H1 (cell line): ENCODE measurements at regions not wholly inside any gene's neighbourhood (a gene's known extent, or its start where the extent isn't known, plus 50 kb on each side); places are given as distances from the start of the nearest gene placed in this dataset.

Experiments used
- CTCF ChIA-PET: fragments of 300-600 bp; sonication (Branson Sonifier 250); formaldehyde crosslinking; loops from one replicate; lab custom pipeline; 2021; ENCODE audit not compliant: partially characterized antibody; lab: Charles Lee
- POLR2A ChIA-PET: fragments of 300-600 bp; sonication (Branson Sonifier 250); formaldehyde crosslinking; loops from one replicate; lab custom pipeline; 2021; ENCODE audit warnings: inconsistent platforms; ENCODE audit not compliant: partially characterized antibody; lab: Charles Lee
- DNase-seq, 2 experiments: peaks; one replicate each; pipeline versions ENCODE4 v3.0.0 to v3.0.0-alpha.2; 2010 to 2022; ENCODE audit warnings: low spot score in 2 of 2, low read depth in 1 of 2, mixed read lengths in 1 of 2
- FAIRE-seq: peaks from 2 replicates; lab custom pipeline; 2011; peaks lifted over from hg19 to GRCh38; lab: Jason Lieb, UNC
- H2AFZ ChIP-seq: 2 replicates; pipeline ENCODE4 v1.8.1; 2012; ENCODE audit warnings: low read length, inconsistent platforms
- H2AK5ac ChIP-seq: 2 replicates; pipeline ENCODE4 v1.6.1; 2013; ENCODE audit warnings: low read depth, low read length
- H2BK120ac ChIP-seq: replicated peaks from 2 replicates; pipeline ENCODE3; 2013; ENCODE audit warnings: low read depth, low read length, inconsistent platforms
- H2BK12ac ChIP-seq: 2 replicates; pipeline ENCODE4 v1.6.1; 2013; ENCODE audit warnings: low read depth, low read length
- H2BK15ac ChIP-seq: 2 replicates; pipeline ENCODE4 v1.6.1; 2013; ENCODE audit warnings: low read length
- H2BK20ac ChIP-seq: 2 replicates; pipeline ENCODE4 v1.6.1; 2013; ENCODE audit warnings: low read length
- H2BK5ac ChIP-seq: 2 replicates; pipeline ENCODE4 v1.6.1; 2013; ENCODE audit warnings: low read depth, low read length
- H3K14ac ChIP-seq: 2 replicates; pipeline ENCODE4 v1.6.1; 2013; ENCODE audit warnings: inconsistent platforms; ENCODE audit not compliant: insufficient read length
- H3K18ac ChIP-seq: 2 replicates; pipeline ENCODE4 v1.6.1; 2013; ENCODE audit warnings: low read length; ENCODE audit errors: extremely low read depth
- H3K23ac ChIP-seq: 2 replicates; pipeline ENCODE4 v1.6.1; 2013; ENCODE audit warnings: inconsistent platforms; ENCODE audit not compliant: insufficient read length
- H3K23me2 ChIP-seq: 2 replicates; pipeline ENCODE4 v1.6.1; 2013; ENCODE audit warnings: low read depth, low read length
- H3K27ac ChIP-seq: 2 replicates; pipeline ENCODE4 v1.6.1; 2011; ENCODE audit warnings: low read depth, low read length, inconsistent platforms
- H3K27me3 ChIP-seq, 4 experiments: replicated peaks in 1 of 4; 1 replicate in 1 of 4; 2 replicates in 3 of 4; pipeline versions ENCODE4 v1.6.1 to v1.8.1; 2011 to 2013; ENCODE audit warnings: low read length in 3 of 4, mild to moderate bottlenecking in 3 of 4, inconsistent platforms in 2 of 4, mixed read lengths in 2 of 4, moderate library complexity in 1 of 4; ENCODE audit not compliant: control insufficient read depth in 3 of 4, insufficient read depth in 3 of 4; ENCODE audit errors: extremely low read depth in 1 of 4
- H3K36me3 ChIP-seq, 4 experiments: 2 replicates each; pipeline versions ENCODE4 v1.6.1 to v1.8.1; 2011 to 2013; ENCODE audit warnings: mild to moderate bottlenecking in 4 of 4, low read length in 3 of 4, moderate library complexity in 2 of 4, control low read depth in 1 of 4, inconsistent platforms in 1 of 4; ENCODE audit not compliant: insufficient read depth in 4 of 4, control insufficient read depth in 2 of 4
- H3K4ac ChIP-seq: replicated peaks from 2 replicates; pipeline ENCODE3; 2013; ENCODE audit warnings: low read length, low read depth, mixed read lengths, inconsistent platforms; ENCODE audit not compliant: insufficient read length
- H3K4me1 ChIP-seq, 4 experiments: replicated peaks in 1 of 4; 1 replicate in 1 of 4; 2 replicates in 3 of 4; pipeline versions ENCODE4 v1.6.1 to v1.8.1; 2011 to 2013; ENCODE audit warnings: low read length in 3 of 4, inconsistent platforms in 2 of 4, mixed read lengths in 1 of 4; ENCODE audit not compliant: insufficient read depth in 4 of 4, control insufficient read depth in 3 of 4
- H3K4me2 ChIP-seq, 2 experiments: 2 replicates each; pipeline versions ENCODE4 v1.6.1 to v1.8.1; 2011 to 2013; ENCODE audit warnings: low read depth in 2 of 2, low read length in 2 of 2, control low read depth in 1 of 2, inconsistent platforms in 1 of 2, mild to moderate bottlenecking in 1 of 2; ENCODE audit not compliant: insufficient read depth in 1 of 2
- H3K4me3 ChIP-seq, 4 experiments: fragments of 200-600, 300-600 bp in 1 of 4; sonication (generic), shearing (Covaris generic), sonication (Bioruptor Twin) in 1 of 4; 2 replicates each; pipeline versions ENCODE4 v1.5.1 to v1.8.1; 2011 to 2016; ENCODE audit warnings: low read length in 4 of 4, low read depth in 3 of 4, control low read depth in 2 of 4, inconsistent platforms in 2 of 4, mild to moderate bottlenecking in 2 of 4, mixed read lengths in 1 of 4, moderate library complexity in 1 of 4; ENCODE audit not compliant: insufficient read depth in 2 of 4; ENCODE audit errors: extremely low read depth in 1 of 4
- H3K56ac ChIP-seq: replicated peaks from 2 replicates; pipeline ENCODE3; 2013; ENCODE audit warnings: low read depth, mild to moderate bottlenecking, mixed read lengths, low read length, inconsistent platforms; ENCODE audit not compliant: insufficient read length
- H3K79me1 ChIP-seq: 2 replicates; pipeline ENCODE4 v1.6.1; 2013; ENCODE audit warnings: low read depth, low read length, control low read depth
- H3K79me2 ChIP-seq, 2 experiments: 2 replicates each; pipeline versions ENCODE4 v1.6.1 to v1.8.1; 2012 to 2013; ENCODE audit warnings: low read length in 2 of 2, mild to moderate bottlenecking in 2 of 2, inconsistent platforms in 1 of 2; ENCODE audit not compliant: insufficient read depth in 2 of 2, control insufficient read depth in 1 of 2
- H3K9ac ChIP-seq, 4 experiments: replicated peaks in 1 of 4; 1 replicate in 1 of 4; 2 replicates in 3 of 4; pipeline versions ENCODE4 v1.6.1 to v1.8.1; 2011 to 2013; ENCODE audit warnings: low read depth in 3 of 4, low read length in 3 of 4, control low read depth in 2 of 4, mild to moderate bottlenecking in 2 of 4, moderate library complexity in 2 of 4, inconsistent platforms in 1 of 4; ENCODE audit errors: extremely low read depth in 1 of 4
- H3K9me3 ChIP-seq, 2 experiments: 2 replicates each; pipeline versions ENCODE4 v1.6.1 to v1.8.1; 2012 to 2013; ENCODE audit warnings: mild to moderate bottlenecking in 2 of 2, moderate library complexity in 2 of 2, control low read depth in 1 of 2, inconsistent platforms in 1 of 2, low read depth in 1 of 2, low read length in 1 of 2, mixed read lengths in 1 of 2; ENCODE audit not compliant: insufficient read depth in 2 of 2
- H4K20me1 ChIP-seq, 2 experiments: replicated peaks in 1 of 2; 2 replicates each; pipeline versions ENCODE3 to v1.8.1; 2011 to 2013; ENCODE audit warnings: inconsistent platforms in 2 of 2, low read length in 2 of 2, mild to moderate bottlenecking in 1 of 2; ENCODE audit not compliant: insufficient read depth in 2 of 2, control insufficient read depth in 1 of 2
- H4K5ac ChIP-seq: 2 replicates; pipeline ENCODE4 v1.6.1; 2013; ENCODE audit warnings: low read length, low read depth, mixed read lengths, inconsistent platforms; ENCODE audit not compliant: insufficient read length
- H4K8ac ChIP-seq: 2 replicates; pipeline ENCODE4 v1.8.0; 2013; ENCODE audit warnings: mild to moderate bottlenecking, moderate library complexity, low read length, inconsistent platforms; ENCODE audit not compliant: insufficient read depth; ENCODE audit errors: extremely low read depth
- H4K91ac ChIP-seq: replicated peaks from 2 replicates; pipeline ENCODE3; 2013; ENCODE audit warnings: low read length, mixed read lengths, inconsistent platforms; ENCODE audit not compliant: insufficient read length
- ASH2L ChIP-seq: fragments of 200-600, 300-600 bp; sonication (generic); IDR thresholded peaks from one replicate; pipeline ENCODE4 v1.7.1; 2017; ENCODE audit warnings: low read length
- BRCA1 ChIP-seq: IDR thresholded peaks from 2 replicates; pipeline ENCODE4 v1.6.1; 2012; ENCODE audit warnings: low read depth, low read length, improper control_type of control experiment
- FOSL1 ChIP-seq: IDR thresholded peaks from 2 replicates; pipeline ENCODE4 v1.6.1; 2011; ENCODE audit warnings: mild to moderate bottlenecking, low read depth, low read length, moderate library complexity; ENCODE audit not compliant: insufficient read depth
- JUND ChIP-seq: IDR thresholded peaks from 2 replicates; pipeline ENCODE4 v1.6.1; 2011; ENCODE audit warnings: mild to moderate bottlenecking, improper control_type of control experiment, low read length
- KDM1A ChIP-seq: fragments of 200-600, 300-600 bp; sonication (generic); IDR thresholded peaks from 2 replicates; pipeline ENCODE4 v1.7.1; 2016; ENCODE audit warnings: mild to moderate bottlenecking, low read length, borderline replicate concordance
- KDM4A ChIP-seq: IDR thresholded peaks from one replicate; pipeline ENCODE4 v1.7.1; 2012; ENCODE audit warnings: low read depth, mild to moderate bottlenecking, moderate library complexity, low read length, inconsistent platforms; ENCODE audit not compliant: severe bottlenecking
- NANOG ChIP-seq: IDR thresholded peaks from 2 replicates; pipeline ENCODE4 v1.6.1; 2011; ENCODE audit warnings: low read length, low read depth, mild to moderate bottlenecking, inconsistent platforms; ENCODE audit not compliant: insufficient read depth, poor library complexity, severe bottlenecking
- PHF8 ChIP-seq: fragments of 200-600 bp; sonication (generic); conservative IDR thresholded peaks from 2 replicates; pipeline ENCODE4 v1.7.1; 2012; ENCODE audit warnings: low read depth, mild to moderate bottlenecking, inconsistent platforms, low read length, moderate library complexity
- SIN3A ChIP-seq, 2 experiments: IDR thresholded peaks in 1 of 2; conservative IDR thresholded peaks in 1 of 2; 2 replicates each; pipeline ENCODE4 v1.6.1; 2011 to 2012; ENCODE audit warnings: low read length in 2 of 2, improper control_type of control experiment in 1 of 2, low read depth in 1 of 2, mild to moderate bottlenecking in 1 of 2
- SP1 ChIP-seq: IDR thresholded peaks from 2 replicates; pipeline ENCODE4 v1.6.1; 2011; ENCODE audit warnings: low read depth, low read length
- SP4 ChIP-seq: IDR thresholded peaks from 2 replicates; pipeline ENCODE4 v1.6.1; 2012; ENCODE audit warnings: low read length, inconsistent platforms
- SUZ12 ChIP-seq: fragments of 200-600 bp; sonication (generic); IDR thresholded peaks from 2 replicates; pipeline ENCODE4 v1.6.1; 2012; ENCODE audit warnings: mild to moderate bottlenecking, inconsistent platforms, low read length, moderate library complexity, mixed read lengths
- WGBS, 2 experiments: shearing (Covaris generic) in 1 of 2; methylation state at CpG; one replicate each; pipeline versions ENCODE4 v1.1.6 to v1.1.7; 2013 to 2015; ENCODE audit warnings: low lambda C conversion rate in 2 of 2, mixed read lengths in 2 of 2, inconsistent platforms in 1 of 2, low coverage in 1 of 2, missing lambda C conversion rate in 1 of 2; ENCODE audit not compliant: insufficient replicate concordance in 2 of 2, insufficient coverage in 1 of 2, insufficient read length in 1 of 2; ENCODE audit errors: extremely low coverage in 1 of 2, missing lambda C conversion rate in 1 of 2; 5-methylcytosine and 5-hydroxymethylcytosine counted together
- TF ChIP-seq, protein P1 (sequence below): IDR thresholded peaks from 2 replicates; pipeline ENCODE4 v1.6.1; 2011; ENCODE audit warnings: low read length, improper control_type of control experiment

DNA sequence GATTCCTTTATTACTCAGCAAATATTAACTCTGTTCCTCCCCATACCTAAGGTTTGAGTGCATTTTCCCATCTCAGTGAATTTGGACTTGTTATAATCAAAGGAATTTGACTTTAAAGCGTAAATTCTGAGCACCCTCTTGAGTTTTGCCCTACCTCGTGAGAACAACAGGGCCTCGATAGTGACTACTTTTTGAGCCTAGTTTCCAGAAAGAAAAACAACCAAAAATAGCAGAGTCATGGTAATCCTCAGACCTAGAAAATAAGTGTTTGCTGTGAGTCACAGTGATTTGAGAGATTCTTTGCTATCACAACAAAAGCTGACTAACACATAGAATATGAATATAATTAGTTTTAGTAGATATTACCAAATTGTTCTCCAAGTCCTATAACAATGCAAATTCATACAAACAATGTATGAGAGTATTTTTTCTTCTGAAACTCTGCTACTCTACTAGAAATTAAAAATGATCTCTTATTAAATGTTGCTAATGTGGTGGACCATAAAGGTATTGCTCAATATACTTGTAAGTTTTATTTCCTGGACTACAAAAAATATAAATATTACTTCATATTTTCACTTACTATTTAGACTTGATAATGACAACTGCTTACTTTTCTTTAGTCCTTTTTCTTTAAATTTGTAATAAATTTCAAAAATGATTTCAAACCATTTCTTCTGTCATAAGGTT, 759.7 kb downstream of the BRINP1 start:
- H4K91ac ChIP-seq = no peak overlapping the region
- H2BK5ac ChIP-seq = no peak overlapping the region
- no peaks in the 10 kb centered on the region for H3K23me2 ChIP-seq
- no peak overlapping the region for H4K8ac ChIP-seq
- no peaks in the 10 kb centered on the region for H3K9me3 ChIP-seq
- no peak overlapping the region for H2AK5ac ChIP-seq
- H3K36me3 ChIP-seq = no peaks in the 10 kb centered on the region
- H2AFZ ChIP-seq = no peak overlapping the region
- no peak overlapping the region for H2BK15ac ChIP-seq
- no peaks in the 10 kb centered on the region for H4K20me1 ChIP-seq
- no peaks in the 10 kb centered on the region for H3K79me2 ChIP-seq
- no peak overlapping the region for H4K5ac ChIP-seq
- no peaks in the 10 kb centered on the region for H3K79me1 ChIP-seq
- H3K4me1 ChIP-seq = no peaks in the 10 kb centered on the region
- WGBS, 2 experiments = 96% methylated on average over 3 of the region's 3 CpGs; no CpG with 5 or more reads in 1 of the 2 experiments
- H3K56ac ChIP-seq = no peak overlapping the region
- FAIRE-seq = no peak
- H2BK12ac ChIP-seq = no peak overlapping the region
- no peak overlapping the region for H3K9ac ChIP-seq
- no peak overlapping the region for H3K14ac ChIP-seq
- ChIA-PET CTCF (interaction anchor here (1.2 kb wide), 1 partner anchor 15 kb away, joined by 3 read pairs; no protein-coding TSS in a partner anchor), POLR2A (no interaction called here)
- no peak overlapping the region for H2BK20ac ChIP-seq
- no peak overlapping the region for H3K4ac ChIP-seq
- no peak for DNase-seq
- no peaks in the 10 kb centered on the region for H3K27me3 ChIP-seq
- no peak overlapping the region for H3K4me2 ChIP-seq
- no peak overlapping the region for H3K18ac ChIP-seq
- H2BK120ac ChIP-seq = no peak overlapping the region
- no peak overlapping the region for H3K4me3 ChIP-seq
- no peak overlapping the region for H3K27ac ChIP-seq
- H3K23ac ChIP-seq = no peak overlapping the region
- no peak for TF ChIP-seq SIN3A (conservative IDR thresholded peaks at IDR 0.05 in 1 of 2, IDR thresholded peaks at IDR 0.05 in 1 of 2; ENCODE audit: low read depth in 1 of 2, low read length in 2 of 2)
- no peak for TF ChIP-seq KDM4A
- TF ChIP-seq, protein P1, sequence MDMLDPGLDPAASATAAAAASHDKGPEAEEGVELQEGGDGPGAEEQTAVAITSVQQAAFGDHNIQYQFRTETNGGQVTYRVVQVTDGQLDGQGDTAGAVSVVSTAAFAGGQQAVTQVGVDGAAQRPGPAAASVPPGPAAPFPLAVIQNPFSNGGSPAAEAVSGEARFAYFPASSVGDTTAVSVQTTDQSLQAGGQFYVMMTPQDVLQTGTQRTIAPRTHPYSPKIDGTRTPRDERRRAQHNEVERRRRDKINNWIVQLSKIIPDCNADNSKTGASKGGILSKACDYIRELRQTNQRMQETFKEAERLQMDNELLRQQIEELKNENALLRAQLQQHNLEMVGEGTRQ = no peak
- no peak for TF ChIP-seq SP4
- TF ChIP-seq NANOG = no peak
- TF ChIP-seq SUZ12 = no peak
- no peak for TF ChIP-seq FOSL1
- no peak for TF ChIP-seq KDM1A
- no peak for TF ChIP-seq PHF8
- TF ChIP-seq BRCA1 = no peak
- no peak for TF ChIP-seq JUND
- no peak for TF ChIP-seq SP1
- no peak for TF ChIP-seq ASH2L
